H9 (cell line): ENCODE measurements at regions not wholly inside any gene's neighbourhood (a gene's known extent, or its start where the extent isn't known, plus 50 kb on each side); places are given as distances from the start of the nearest gene placed in this dataset.

ENCODE experiments used
- DNase-seq: peaks from one replicate; pipeline ENCODE4 v3.0.0-alpha.2; 2017
- H2AFZ ChIP-seq: one replicate; pipeline ENCODE4 v1.6.1; 2013; ENCODE audit warnings: mild to moderate bottlenecking, low read length, control low read depth, moderate library complexity
- H2AK5ac ChIP-seq: 2 replicates; pipeline ENCODE4 v1.6.1; 2013; ENCODE audit warnings: low read length, control low read depth, mixed read lengths; ENCODE audit not compliant: insufficient read length
- H2BK120ac ChIP-seq: one replicate; pipeline ENCODE4 v1.6.1; 2013; ENCODE audit warnings: low read depth, mild to moderate bottlenecking, low read length, control low read depth, inconsistent platforms; ENCODE audit not compliant: poor library complexity, severe bottlenecking
- H2BK12ac ChIP-seq: 2 replicates; pipeline ENCODE4 v1.6.1; 2013; ENCODE audit warnings: low read length, control low read depth, mixed read lengths, low read depth; ENCODE audit not compliant: insufficient read length
- H2BK15ac ChIP-seq: 2 replicates; pipeline ENCODE4 v1.6.1; 2013; ENCODE audit warnings: low read depth, low read length, control low read depth
- H2BK20ac ChIP-seq: one replicate; pipeline ENCODE4 v1.6.1; 2013; ENCODE audit warnings: low read depth, mild to moderate bottlenecking, low read length, control low read depth, inconsistent platforms; ENCODE audit not compliant: poor library complexity, severe bottlenecking
- H2BK5ac ChIP-seq: 2 replicates; pipeline ENCODE4 v1.6.1; 2013; ENCODE audit warnings: low read length, control low read depth, mixed read lengths; ENCODE audit not compliant: insufficient read length
- H3K14ac ChIP-seq: 2 replicates; pipeline ENCODE4 v1.6.1; 2013; ENCODE audit warnings: low read length, control low read depth; ENCODE audit not compliant: insufficient read depth
- H3K18ac ChIP-seq: 2 replicates; pipeline ENCODE4 v1.6.1; 2013; ENCODE audit warnings: low read depth, mild to moderate bottlenecking, mixed read lengths, low read length, control low read depth; ENCODE audit not compliant: insufficient read length
- H3K23ac ChIP-seq: 2 replicates; pipeline ENCODE4 v1.6.1; 2013; ENCODE audit warnings: low read length, control low read depth, mixed read lengths, low read depth; ENCODE audit not compliant: insufficient read length
- H3K23me2 ChIP-seq: 2 replicates; pipeline ENCODE4 v1.6.1; 2013; ENCODE audit warnings: low read depth, mild to moderate bottlenecking, mixed read lengths, low read length, control low read depth; ENCODE audit not compliant: insufficient read length, poor library complexity, severe bottlenecking
- H3K27ac ChIP-seq: 2 replicates; pipeline ENCODE4 v1.5.1; 2013; ENCODE audit warnings: low read length, control low read depth, mixed read lengths, low read depth; ENCODE audit not compliant: insufficient read length
- H3K27me3 ChIP-seq: 2 replicates; pipeline ENCODE4 v1.6.1; 2013; ENCODE audit warnings: low read length, control low read depth, inconsistent platforms; ENCODE audit not compliant: insufficient read depth
- H3K4ac ChIP-seq: 2 replicates; pipeline ENCODE4 v1.6.1; 2013; ENCODE audit warnings: low read depth, mild to moderate bottlenecking, control low read depth, inconsistent platforms, low read length, moderate library complexity
- H3K4me1 ChIP-seq: 2 replicates; pipeline ENCODE4 v1.6.1; 2013; ENCODE audit warnings: low read length, control low read depth, inconsistent platforms; ENCODE audit not compliant: insufficient read depth
- H3K4me2 ChIP-seq: 2 replicates; pipeline ENCODE4 v1.6.1; 2013; ENCODE audit warnings: low read length, control low read depth, mixed read lengths; ENCODE audit not compliant: insufficient read length, insufficient read depth
- H3K56ac ChIP-seq: 2 replicates; pipeline ENCODE4 v1.6.1; 2013; ENCODE audit warnings: low read depth, mild to moderate bottlenecking, mixed read lengths, low read length, control low read depth; ENCODE audit not compliant: insufficient read length
- H3K79me1 ChIP-seq: 2 replicates; pipeline ENCODE4 v1.6.1; 2013; ENCODE audit warnings: low read depth, mild to moderate bottlenecking, moderate library complexity, low read length, control low read depth, inconsistent platforms; ENCODE audit not compliant: insufficient read depth, poor library complexity, severe bottlenecking
- H3K79me2 ChIP-seq: 2 replicates; pipeline ENCODE4 v1.6.1; 2013; ENCODE audit warnings: low read length, control low read depth, inconsistent platforms; ENCODE audit not compliant: insufficient read depth
- H3K9ac ChIP-seq: 2 replicates; pipeline ENCODE4 v1.6.1; 2013; ENCODE audit warnings: low read length, control low read depth, mixed read lengths; ENCODE audit not compliant: insufficient read length; ENCODE audit errors: extremely low read depth
- H3K9me3 ChIP-seq: one replicate; pipeline ENCODE4 v1.6.1; 2013; ENCODE audit warnings: low read depth, low read length, inconsistent platforms; ENCODE audit not compliant: control insufficient read depth
- H3T11ph ChIP-seq: one replicate; pipeline ENCODE4 v1.6.1; 2013; ENCODE audit warnings: mild to moderate bottlenecking, low read length, control low read depth, inconsistent platforms
- H4K20me1 ChIP-seq: one replicate; pipeline ENCODE4 v1.6.1; 2013; ENCODE audit not compliant: control insufficient read depth, insufficient read length, insufficient read depth
- H4K5ac ChIP-seq: 2 replicates; pipeline ENCODE4 v1.6.1; 2013; ENCODE audit warnings: low read depth, mild to moderate bottlenecking, mixed read lengths, low read length, control low read depth; ENCODE audit not compliant: insufficient read length
- H4K8ac ChIP-seq: replicated peaks from 2 replicates; pipeline ENCODE4 v1.6.1; 2013; ENCODE audit warnings: low read length, control low read depth, mixed read lengths, low read depth; ENCODE audit not compliant: insufficient read length
- H4K91ac ChIP-seq: 2 replicates; pipeline ENCODE4 v1.6.1; 2013; ENCODE audit warnings: low read depth, mild to moderate bottlenecking, moderate library complexity, mixed read lengths, low read length, control low read depth; ENCODE audit not compliant: insufficient read length
- H3K27ac Mint-ChIP-seq, 3 experiments: 2 replicates in 2 of 3; 3 replicates in 1 of 3; pipeline ENCODE4 v1.8.0; 2020 to 2021; ENCODE audit warnings: mixed read lengths in 3 of 3, mild to moderate bottlenecking in 1 of 3, moderate library complexity in 1 of 3
- H3K27me3 Mint-ChIP-seq: 2 replicates; pipeline ENCODE4 v1.8.0; 2021; ENCODE audit warnings: low read depth, mild to moderate bottlenecking, moderate library complexity, mixed read lengths
- H3K36me3 Mint-ChIP-seq, 3 experiments: 2 replicates in 2 of 3; 3 replicates in 1 of 3; pipeline ENCODE4 v1.8.0; 2020 to 2021; ENCODE audit warnings: low read depth in 3 of 3, mixed read lengths in 3 of 3; ENCODE audit not compliant: insufficient read depth in 1 of 3
- H3K4me1 Mint-ChIP-seq, 2 experiments: 2 replicates each; pipeline ENCODE4 v1.8.0; 2020; ENCODE audit warnings: mixed read lengths in 2 of 2
- H3K4me3 Mint-ChIP-seq, 2 experiments: 2 replicates in 1 of 2; 3 replicates in 1 of 2; pipeline ENCODE4 v1.8.0; 2020 to 2021; ENCODE audit warnings: mild to moderate bottlenecking in 2 of 2, mixed read lengths in 2 of 2, moderate library complexity in 1 of 2
- H3K9me3 Mint-ChIP-seq, 2 experiments: 2 replicates in 1 of 2; 3 replicates in 1 of 2; pipeline ENCODE4 v1.8.0; 2020; ENCODE audit warnings: mild to moderate bottlenecking in 2 of 2, mixed read lengths in 2 of 2, moderate library complexity in 1 of 2
- WGBS: extraction: QIAGEN DNeasy Blood & Tissue Kit; methylation state at CpG from one replicate; pipeline ENCODE4 v1.1.7; 2013; ENCODE audit warnings: missing lambda C conversion rate, low lambda C conversion rate, mixed read lengths; ENCODE audit not compliant: insufficient read length; ENCODE audit errors: extremely low coverage; 5-methylcytosine and 5-hydroxymethylcytosine counted together
- TF ChIP-seq, protein P1 (sequence below): fragments of 200-600 bp; sonication (generic); conservative IDR thresholded peaks from 3 replicates; pipeline ENCODE4 v1.8.0; 2021; ENCODE audit warnings: antibody characterized with exemption, mild to moderate bottlenecking

DNA sequence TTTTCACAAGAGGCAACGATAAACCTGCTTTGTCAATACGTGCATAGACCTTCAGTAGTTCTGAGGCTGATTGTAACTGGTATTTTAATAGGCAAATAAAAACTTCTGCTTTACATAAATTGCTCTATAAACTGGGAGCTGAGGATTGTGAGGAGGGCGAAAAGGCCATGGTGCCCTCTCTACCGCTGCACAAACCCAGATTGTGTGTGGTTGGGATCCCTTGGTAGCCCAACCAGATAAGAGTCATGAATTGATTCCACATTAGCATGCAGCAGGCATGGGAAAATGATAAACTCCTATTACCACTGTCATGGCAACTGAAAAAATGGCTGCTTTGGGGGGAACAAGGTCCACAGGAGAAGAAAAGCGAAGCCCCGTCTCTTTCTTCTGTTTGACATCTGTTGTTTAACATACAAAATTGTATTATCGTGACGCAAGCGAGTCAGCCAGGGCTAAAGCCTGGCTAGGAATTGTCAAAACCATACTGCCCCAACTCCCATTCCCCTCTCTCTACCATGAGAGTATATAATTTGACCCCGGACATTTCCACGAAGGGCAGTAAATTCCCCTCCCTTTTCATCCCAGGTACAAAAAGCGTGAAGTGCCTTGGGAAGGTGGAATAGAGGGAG is 157.8 kb upstream of the SALL4 start:
- no peaks in the 10 kb centered on the region for H4K20me1 ChIP-seq
- no peak overlapping the region for H3K14ac ChIP-seq
- no peak overlapping the region for H4K5ac ChIP-seq
- TF ChIP-seq, protein P1, sequence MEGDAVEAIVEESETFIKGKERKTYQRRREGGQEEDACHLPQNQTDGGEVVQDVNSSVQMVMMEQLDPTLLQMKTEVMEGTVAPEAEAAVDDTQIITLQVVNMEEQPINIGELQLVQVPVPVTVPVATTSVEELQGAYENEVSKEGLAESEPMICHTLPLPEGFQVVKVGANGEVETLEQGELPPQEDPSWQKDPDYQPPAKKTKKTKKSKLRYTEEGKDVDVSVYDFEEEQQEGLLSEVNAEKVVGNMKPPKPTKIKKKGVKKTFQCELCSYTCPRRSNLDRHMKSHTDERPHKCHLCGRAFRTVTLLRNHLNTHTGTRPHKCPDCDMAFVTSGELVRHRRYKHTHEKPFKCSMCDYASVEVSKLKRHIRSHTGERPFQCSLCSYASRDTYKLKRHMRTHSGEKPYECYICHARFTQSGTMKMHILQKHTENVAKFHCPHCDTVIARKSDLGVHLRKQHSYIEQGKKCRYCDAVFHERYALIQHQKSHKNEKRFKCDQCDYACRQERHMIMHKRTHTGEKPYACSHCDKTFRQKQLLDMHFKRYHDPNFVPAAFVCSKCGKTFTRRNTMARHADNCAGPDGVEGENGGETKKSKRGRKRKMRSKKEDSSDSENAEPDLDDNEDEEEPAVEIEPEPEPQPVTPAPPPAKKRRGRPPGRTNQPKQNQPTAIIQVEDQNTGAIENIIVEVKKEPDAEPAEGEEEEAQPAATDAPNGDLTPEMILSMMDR: no peak
- no peak overlapping the region for H3K27ac ChIP-seq
- no peaks in the 10 kb centered on the region for H3K79me1 ChIP-seq
- no peak overlapping the region for H3K4ac ChIP-seq
- no peak overlapping the region for H2AK5ac ChIP-seq
- no peak overlapping the region for H2BK20ac ChIP-seq
- peak overlapping the region; percentile 62 to 95 (median 92); a peak in 6 of 7 replicates for H3K27ac Mint-ChIP-seq
- no peak overlapping the region for H2BK15ac ChIP-seq
- no peak overlapping the region for H3K18ac ChIP-seq
- peaks cover 49 to 57% of the 10 kb centered on the region in 2 experiments for H3K4me1 Mint-ChIP-seq
- H4K91ac ChIP-seq: no peak overlapping the region
- H2AFZ ChIP-seq: no peak overlapping the region
- WGBS: no CpG with 5 or more reads among the region's 12 CpGs
- H3K4me2 ChIP-seq: no peak overlapping the region
- no peaks in the 10 kb centered on the region for H3K27me3 ChIP-seq
- no peak overlapping the region for H2BK120ac ChIP-seq
- peaks cover 19% of the 10 kb centered on the region for H3K4me1 ChIP-seq
- H2BK5ac ChIP-seq: no peak overlapping the region
- no peaks in the 10 kb centered on the region for H3K79me2 ChIP-seq
- H3K56ac ChIP-seq: no peak overlapping the region
- H2BK12ac ChIP-seq: peak overlapping the region; percentile 86
- H3K4me3 Mint-ChIP-seq: peak overlapping the region in 1 of 2 experiments; percentile 33; a peak in 2 of 5 replicates
- no peaks in the 10 kb centered on the region for H3K9me3 Mint-ChIP-seq
- no peaks in the 10 kb centered on the region for H3K9me3 ChIP-seq
- DNase-seq: no peak
- H3K9ac ChIP-seq: no peak overlapping the region
- no peak overlapping the region for H4K8ac ChIP-seq
- no peaks in the 10 kb centered on the region for H3K36me3 Mint-ChIP-seq
- H3K23me2 ChIP-seq: no peaks in the 10 kb centered on the region
- H3K27me3 Mint-ChIP-seq: no peaks in the 10 kb centered on the region
- H3K23ac ChIP-seq: no peak overlapping the region
- H3T11ph ChIP-seq: peak overlapping the region; percentile 82
